ENCODE measurements at regions not wholly inside any gene's neighbourhood (a gene's known extent, or its start where the extent isn't known, plus 50 kb on each side); places are given as distances from the start of the nearest gene placed in this dataset.

DNA sequence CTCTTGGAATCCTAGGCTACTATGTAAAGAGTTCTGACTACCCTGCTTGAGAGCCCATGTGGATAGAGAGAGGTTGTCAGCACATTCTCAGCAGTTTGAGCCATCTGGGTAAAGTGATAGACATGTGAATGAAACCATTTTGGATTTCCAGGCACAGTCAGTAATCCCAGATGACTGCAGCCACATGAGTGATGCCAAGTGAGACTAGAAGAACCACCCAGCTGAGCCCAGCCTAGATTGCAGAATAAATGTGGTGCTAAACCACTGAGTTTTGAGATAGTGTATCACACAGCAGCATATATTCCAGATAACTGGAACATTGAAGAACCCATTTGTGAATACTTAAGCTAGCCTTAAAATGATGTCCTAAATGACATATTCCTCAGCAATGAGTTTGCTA is 166.2 kb downstream of the ATP6V1G3 start:
- Histone ChIP-seq H3K79me2 (ENCODE audit: insufficient read depth, low read length) (no peaks in the 10 kb centered on the region), H3K36me3 (ENCODE audit: control insufficient read depth in 1 of 2, insufficient read depth in 2 of 2, low read length in 2 of 2) (no peaks in the 10 kb centered on the region), H3K9me3 (ENCODE audit: control insufficient read depth in 1 of 2, insufficient read depth in 1 of 2, low read depth in 1 of 2, low read length in 2 of 2) (peaks cover 0 to 4% of the 10 kb centered on the region in 2 experiments; a peak in 1 of 4 replicates), H3K4me3 (replicated peaks in 1 of 2; ENCODE audit: low read depth in 1 of 2, low read length in 2 of 2) (no peak overlapping the region), H2AFZ (ENCODE audit: low read depth, low read length, poor library complexity, severe bottlenecking) (no peak overlapping the region), H3K4me1 (ENCODE audit: control insufficient read depth in 1 of 2, insufficient read depth in 2 of 2, low read length in 2 of 2) (no peaks in the 10 kb centered on the region), H4K20me1 (ENCODE audit: insufficient read depth) (no peaks in the 10 kb centered on the region), H3K27ac (ENCODE audit: low read depth, low read length) (no peak overlapping the region), H3K27me3 (ENCODE audit: insufficient read depth, low read length) (no peaks in the 10 kb centered on the region), H3K4me2 (ENCODE audit: low read length) (no peak overlapping the region), H3K9me2 (ENCODE audit: insufficient read depth) (no peaks in the 10 kb centered on the region), H3K9ac (ENCODE audit: low read length) (no peak overlapping the region)
- no peak for ATAC-seq
- no peak for TF ChIP-seq ELF1 (IDR thresholded peaks at IDR 0.05; ENCODE audit: borderline replicate concordance, low read depth)
- TF ChIP-seq ZFX (IDR thresholded peaks at IDR 0.05): no peak
- no peak for TF ChIP-seq EZH2phosphoT487 (IDR thresholded peaks at IDR 0.05; ENCODE audit: borderline replicate concordance)
- no peak for TF ChIP-seq SP1 (IDR thresholded peaks at IDR 0.05; ENCODE audit: low read depth)
- TF ChIP-seq CBX3 (IDR thresholded peaks at IDR 0.05; ENCODE audit: low read depth): no peak
- TF ChIP-seq TCF7L2 (IDR thresholded peaks at IDR 0.05; ENCODE audit: borderline replicate concordance, extremely low read depth, insufficient read depth, insufficient read length): no peak
- no peak for TF ChIP-seq EGR1 (IDR thresholded peaks at IDR 0.05; ENCODE audit: low read depth)
- TF ChIP-seq POLR2AphosphoS5 (IDR thresholded peaks at IDR 0.05; ENCODE audit: low read depth, low read length): no peak
- TF ChIP-seq RAD21 (IDR thresholded peaks at IDR 0.05; ENCODE audit: low read depth): no peak
- no peak for TF ChIP-seq POLR2A (IDR thresholded peaks at IDR 0.05; ENCODE audit: borderline replicate concordance, extremely low read depth, insufficient read depth, insufficient read length)
- no peak for TF ChIP-seq SRF (IDR thresholded peaks at IDR 0.05; ENCODE audit: low read depth)
- no peak for TF ChIP-seq ATF3 (IDR thresholded peaks at IDR 0.05)
- TF ChIP-seq CEBPB (IDR thresholded peaks at IDR 0.05; ENCODE audit: low read depth): no peak
- CTCF ChIA-PET: no interaction called here
- intact Hi-C loops (cut with micrococcal nuclease): no loop called here
- POLR2A ChIA-PET: no interaction called here
- no TSS peak for BruUV-seq (replicated peaks)
- RAD21 ChIA-PET (ENCODE audit: low non-redundant PET in 1 of 2, low total read pairs in 2 of 2, uncharacterized antibody in 2 of 2, unreplicated experiment in 2 of 2): no interaction called here
- no peak for DNase-seq (ENCODE audit: low read depth, low spot score)

GRCh38 chr1:198373376-198373775 is 167.1 kb downstream of the ATP6V1G3 start:
- H3K9me2 ChIP-seq (ENCODE audit: insufficient read depth): no peaks in the 10 kb centered on the region
- DNase-seq (ENCODE audit: low read depth, low spot score) (no peak), ATAC-seq (no peak)
- no peak overlapping the region for H3K4me3 ChIP-seq (replicated peaks in 1 of 2; ENCODE audit: low read depth in 1 of 2, low read length in 2 of 2)
- no peak overlapping the region for H3K4me2 ChIP-seq (ENCODE audit: low read length)
- POLR2A ChIA-PET: no interaction called here
- no peak overlapping the region for H3K9ac ChIP-seq (ENCODE audit: low read length)
- TF ChIP-seq MAX (IDR thresholded peaks at IDR 0.05) (no peak), CEBPB (IDR thresholded peaks at IDR 0.05; ENCODE audit: low read depth) (0 out of 2 replicates have a peak, but pooled peaks have one; percentile 26), SIN3A (IDR thresholded peaks at IDR 0.05; ENCODE audit: low read depth) (no peak)
- RAD21 ChIA-PET (ENCODE audit: low non-redundant PET in 1 of 2, low total read pairs in 2 of 2, uncharacterized antibody in 2 of 2, unreplicated experiment in 2 of 2): no interaction called here
- CTCF ChIA-PET: no interaction called here
- no peaks in the 10 kb centered on the region for H3K27me3 ChIP-seq (ENCODE audit: insufficient read depth, low read length)
- H3K27ac ChIP-seq (ENCODE audit: low read depth, low read length): no peak overlapping the region
- intact Hi-C loops (cut with micrococcal nuclease): no loop called here
- H3K9me3 ChIP-seq (ENCODE audit: control insufficient read depth in 1 of 2, insufficient read depth in 1 of 2, low read depth in 1 of 2, low read length in 2 of 2): peaks cover 0 to 4% of the 10 kb centered on the region in 2 experiments; a peak in 1 of 4 replicates
- no peaks in the 10 kb centered on the region for H3K36me3 ChIP-seq (ENCODE audit: control insufficient read depth in 1 of 2, insufficient read depth in 2 of 2, low read length in 2 of 2)
- no peaks in the 10 kb centered on the region for H3K4me1 ChIP-seq (ENCODE audit: control insufficient read depth in 1 of 2, insufficient read depth in 2 of 2, low read length in 2 of 2)
- no peaks in the 10 kb centered on the region for H3K79me2 ChIP-seq (ENCODE audit: insufficient read depth, low read length)
- no TSS peak for BruUV-seq (replicated peaks)
- H4K20me1 ChIP-seq (ENCODE audit: insufficient read depth): no peaks in the 10 kb centered on the region
- H2AFZ ChIP-seq (ENCODE audit: low read depth, low read length, poor library complexity, severe bottlenecking): no peak overlapping the region
